ENCODE measurements at regions not wholly inside any gene's neighbourhood (a gene's known extent, or its start where the extent isn't known, plus 50 kb on each side); places are given as distances from the start of the nearest gene placed in this dataset.

DNA sequence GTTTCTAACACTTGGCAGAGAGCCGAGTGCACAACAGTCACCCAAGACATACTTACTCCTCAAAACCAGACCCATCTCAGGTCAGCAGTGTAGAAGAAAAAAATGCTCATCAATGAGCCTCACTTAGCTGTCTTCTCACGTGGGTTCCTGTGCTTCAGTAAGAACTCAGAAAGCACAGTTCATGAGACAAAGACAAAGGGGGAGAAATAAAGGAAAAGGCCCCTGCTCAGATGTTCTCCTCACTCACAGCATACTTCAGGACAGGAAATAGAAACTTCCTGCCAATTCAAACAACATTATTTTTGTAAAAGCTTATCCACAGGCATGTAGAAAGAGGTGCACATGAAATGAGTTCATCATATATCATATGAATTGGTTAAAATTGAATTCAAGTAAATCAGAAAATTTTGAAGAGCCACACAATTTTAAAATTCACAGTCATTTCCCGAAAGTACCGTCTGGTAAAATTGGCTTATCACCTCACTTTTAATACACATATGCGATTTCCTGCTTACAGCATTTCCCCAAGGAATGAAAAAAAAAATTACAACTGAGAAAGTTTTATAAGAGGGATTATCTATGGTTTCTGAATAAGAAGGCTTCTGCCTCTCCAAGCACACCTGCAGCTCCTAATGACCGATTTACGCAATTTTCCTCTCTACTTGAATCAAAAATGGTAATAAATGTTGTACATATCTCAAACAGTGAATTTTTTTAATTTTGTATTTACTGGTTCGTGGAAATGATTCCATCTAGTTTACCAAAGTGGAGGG is 328.3 kb downstream of the TMEM167A start:
- TF ChIP-seq CTCF (IDR thresholded peaks at IDR 0.05; ENCODE audit: insufficient read depth, low read depth, low read length): no peak
- TF ChIP-seq EZH2 (IDR thresholded peaks at IDR 0.05; ENCODE audit: insufficient read depth, low read length): no peak
